B cell (primary cell): ENCODE measurements at regions not wholly inside any gene's neighbourhood (a gene's known extent, or its start where the extent isn't known, plus 50 kb on each side); places are given as distances from the start of the nearest gene placed in this dataset.

ENCODE experiments used
- ATAC-seq: fragments of 200-7000 bp; cut with Tn5 transposase; one replicate; pipeline ENCODE4 v1.10.0; 2021; ENCODE audit warnings: low read depth, mild to moderate bottlenecking, moderate number of reproducible peaks, moderate library complexity
- CTCF ChIA-PET: fragments of 350-600 bp; sonication (Branson Sonifier 250); formaldehyde crosslinking; loops from one replicate; lab custom pipeline; 2021; ENCODE audit warnings: antibody characterized with exemption, inconsistent platforms; lab: Charles Lee
- POLR2A ChIA-PET: fragments of 350-600 bp; sonication (Branson Sonifier 250); formaldehyde crosslinking; loops from one replicate; lab custom pipeline; 2021; ENCODE audit warnings: antibody characterized with exemption; lab: Charles Lee
- DNase-seq: peaks from one replicate; pipeline ENCODE4 v3.0.0; 2013
- H2AFZ ChIP-seq: 2 replicates; pipeline ENCODE4 v1.6.1; 2012; ENCODE audit warnings: mild to moderate bottlenecking, low read depth, low read length; ENCODE audit not compliant: insufficient read depth, poor library complexity, severe bottlenecking
- H3K27ac ChIP-seq, 2 donors: 1 replicate in 1 of 2; 2 replicates in 1 of 2; pipeline ENCODE4 v1.5.1; 2012 to 2013; ENCODE audit warnings: low read length in 2 of 2, mild to moderate bottlenecking in 2 of 2, moderate library complexity in 1 of 2
- H3K27me3 ChIP-seq, 4 experiments: fragments of 200-600 bp in 1 of 4; sonication (generic) in 1 of 4; replicated peaks in 1 of 4; 1 replicate in 2 of 4; 2 replicates in 2 of 4; pipeline versions ENCODE4 v1.6.1 to v1.7.0; 2013 to 2016; ENCODE audit warnings: low read length in 3 of 4, mild to moderate bottlenecking in 2 of 4, mixed read lengths in 1 of 4, moderate library complexity in 1 of 4; ENCODE audit not compliant: insufficient read depth in 4 of 4, control insufficient read depth in 3 of 4; ENCODE audit errors: control extremely low read depth in 1 of 4
- H3K36me3 ChIP-seq, 2 experiments: replicated peaks in 1 of 2; 1 replicate in 1 of 2; 2 replicates in 1 of 2; pipeline versions ENCODE4 v1.6.1 to v1.7.1; 2013; ENCODE audit warnings: low read length in 1 of 2; ENCODE audit not compliant: insufficient read depth in 2 of 2, control insufficient read depth in 1 of 2; ENCODE audit errors: control extremely low read depth in 1 of 2, extremely low read depth in 1 of 2
- H3K4me1 ChIP-seq, 2 donors: fragments of 200-600 bp in 1 of 2; sonication (generic) in 1 of 2; 1 replicate in 1 of 2; 2 replicates in 1 of 2; pipeline versions ENCODE4 v1.5.1 to v1.6.1; 2013 to 2017; ENCODE audit warnings: low read length in 2 of 2; ENCODE audit not compliant: control insufficient read depth in 2 of 2, insufficient read depth in 2 of 2
- H3K4me2 ChIP-seq: replicated peaks from 2 replicates; pipeline ENCODE3; 2012; ENCODE audit warnings: mild to moderate bottlenecking, low read depth, low read length; ENCODE audit not compliant: poor library complexity, severe bottlenecking
- H3K4me3 ChIP-seq, 5 experiments: fragments of 200-600 bp in 1 of 5; sonication (generic) in 1 of 5; 1 replicate in 3 of 5; 2 replicates in 2 of 5; pipeline versions ENCODE4 v1.5.1 to v1.7.0; 2011 to 2016; ENCODE audit warnings: low read length in 4 of 5, mild to moderate bottlenecking in 4 of 5, low read depth in 2 of 5, control low read depth in 1 of 5, moderate library complexity in 1 of 5; ENCODE audit not compliant: insufficient read depth in 1 of 5; ENCODE audit errors: control extremely low read depth in 1 of 5, extremely low read depth in 1 of 5
- H3K79me2 ChIP-seq: fragments of 200-600 bp; sonication (generic); one replicate; pipeline ENCODE4 v1.6.0; 2016; ENCODE audit warnings: low read length; ENCODE audit not compliant: control insufficient read depth, insufficient read depth
- H3K9ac ChIP-seq: fragments of 200-600 bp; sonication (generic); 2 replicates; pipeline ENCODE4 v1.6.1; 2017; ENCODE audit warnings: mild to moderate bottlenecking, low read length, moderate library complexity
- H3K9me3 ChIP-seq, 3 donors: one replicate each; pipeline versions ENCODE4 v1.6.1 to v1.7.1; 2013; ENCODE audit warnings: low read length in 2 of 3; ENCODE audit not compliant: control insufficient read depth in 2 of 3, insufficient read depth in 1 of 3; ENCODE audit errors: control extremely low read depth in 1 of 3
- H4K20me1 ChIP-seq: 2 replicates; pipeline ENCODE4 v1.6.0; 2012; ENCODE audit warnings: mild to moderate bottlenecking, low read length; ENCODE audit not compliant: insufficient read depth, control insufficient read depth, poor library complexity, severe bottlenecking
- H3K27ac Mint-ChIP-seq: one replicate; pipeline ENCODE4 v1.8.0; 2021; ENCODE audit warnings: mixed read lengths
- H3K27me3 Mint-ChIP-seq: one replicate; pipeline ENCODE4 v1.8.0; 2021; ENCODE audit warnings: mixed read lengths
- H3K4me1 Mint-ChIP-seq: one replicate; pipeline ENCODE4 v1.8.0; 2021; ENCODE audit warnings: mixed read lengths
- H3K4me3 Mint-ChIP-seq: one replicate; pipeline ENCODE4 v1.8.0; 2021; ENCODE audit warnings: mixed read lengths
- H3K9me3 Mint-ChIP-seq: one replicate; pipeline ENCODE4 v1.8.0; 2022; ENCODE audit warnings: mixed read lengths; ENCODE audit not compliant: insufficient read depth
- CTCF ChIP-seq: fragments of 200-600 bp; IDR thresholded peaks from one replicate; pipeline ENCODE4 v1.8.0; 2022; ENCODE audit warnings: antibody characterized with exemption, mild to moderate bottlenecking
- EZH2 ChIP-seq: IDR thresholded peaks from 2 replicates; pipeline ENCODE4 v1.6.1; 2012; ENCODE audit warnings: borderline replicate concordance, low read depth, mild to moderate bottlenecking, moderate library complexity, low read length; ENCODE audit not compliant: insufficient read depth, poor library complexity, severe bottlenecking
- WGBS: methylation state at CpG from one replicate; pipeline ENCODE4 v1.1.5; 2013; ENCODE audit warnings: missing lambda C conversion rate; ENCODE audit not compliant: insufficient coverage; 5-methylcytosine and 5-hydroxymethylcytosine counted together
- intact Hi-C: fragments of 100-400 bp; cut with micrococcal nuclease; formaldehyde crosslinking; loops from one replicate; pipeline ENCODE4 v1.10.0; 2022

DNA sequence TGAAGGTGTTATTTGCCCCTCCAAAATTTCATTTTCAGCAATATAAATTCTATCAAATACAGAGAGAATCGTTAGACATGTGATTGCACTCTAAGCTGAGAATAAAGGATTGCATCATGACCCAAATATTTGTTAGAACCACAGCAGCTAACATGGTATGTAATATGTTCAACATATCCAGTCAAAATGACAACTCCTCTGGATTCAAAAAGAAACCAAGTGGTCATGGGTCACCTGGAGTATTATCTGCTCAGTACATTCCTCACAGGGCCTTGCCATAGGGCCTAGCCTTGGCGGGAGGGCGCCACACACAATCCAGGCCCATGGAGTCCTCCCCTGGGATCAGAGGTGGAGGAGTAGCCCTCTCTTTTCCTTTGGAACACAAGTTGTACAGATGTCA lies 179.2 kb downstream of the HSD17B3 start:
- CTCF ChIA-PET = no interaction called here
- H4K20me1 ChIP-seq = no peaks in the 10 kb centered on the region
- DNase-seq (no peak), ATAC-seq (no peak)
- Mint-ChIP-seq H3K27ac (no peak overlapping the region), H3K4me1 (no peaks in the 10 kb centered on the region), H3K9me3 (peaks cover 5% of the 10 kb centered on the region), H3K27me3 (peaks cover 8% of the 10 kb centered on the region), H3K4me3 (no peak overlapping the region)
- no peaks in the 10 kb centered on the region for H3K36me3 ChIP-seq
- no peak overlapping the region for H3K27ac ChIP-seq
- POLR2A ChIA-PET = no interaction called here
- WGBS = no CpG with 5 or more reads among the region's 3 CpGs
- no peak overlapping the region for H3K9ac ChIP-seq
- TF ChIP-seq EZH2 = no peak
- no peak for TF ChIP-seq CTCF
- no peak overlapping the region for H2AFZ ChIP-seq
- H3K4me3 ChIP-seq = no peak overlapping the region
- no peaks in the 10 kb centered on the region for H3K27me3 ChIP-seq
- no peak overlapping the region for H3K4me2 ChIP-seq
- no peaks in the 10 kb centered on the region for H3K4me1 ChIP-seq
- peaks cover 0 to 11% (median 0%) of the 10 kb centered on the region in 3 donors for H3K9me3 ChIP-seq
- no peaks in the 10 kb centered on the region for H3K79me2 ChIP-seq
- intact Hi-C loops = no loop called here

GRCh38 chr9:96122282-96122681 lies 179.7 kb downstream of the HSD17B3 start:
- Mint-ChIP-seq H3K9me3 (peaks cover 5% of the 10 kb centered on the region), H3K27me3 (peaks cover 13% of the 10 kb centered on the region), H3K27ac (no peak overlapping the region), H3K4me1 (no peaks in the 10 kb centered on the region), H3K4me3 (no peak overlapping the region)
- no peak for ATAC-seq
- Histone ChIP-seq H3K79me2 (no peaks in the 10 kb centered on the region), H3K9ac (no peak overlapping the region), H3K36me3 (no peaks in the 10 kb centered on the region), H3K27ac (no peak overlapping the region), H4K20me1 (no peaks in the 10 kb centered on the region), H3K27me3 (no peaks in the 10 kb centered on the region), H3K9me3 (peaks cover 0 to 11% (median 0%) of the 10 kb centered on the region in 3 donors), H3K4me3 (no peak overlapping the region), H3K4me2 (no peak overlapping the region), H3K4me1 (no peaks in the 10 kb centered on the region), H2AFZ (no peak overlapping the region)
- ChIA-PET POLR2A (no interaction called here), CTCF (no interaction called here)
- no peak for DNase-seq
- WGBS = 94% methylated on average over 4 of the region's 6 CpGs
- TF ChIP-seq CTCF (no peak), EZH2 (no peak)
- intact Hi-C loops = no loop called here
